GM18498 (cell line): ENCODE measurements at regions not wholly inside any gene's neighbourhood (a gene's known extent, or its start where the extent isn't known, plus 50 kb on each side); places are given as distances from the start of the nearest gene placed in this dataset.
"Not testable (repeated sequence)": the region's sequence is repeated elsewhere in the genome, so short reads cannot be mapped to it uniquely, and the experiment has no call there.

ENCODE experiments used
- ATAC-seq: cut with Tn5 transposase; IDR thresholded peaks from one replicate; pipeline ENCODE4 v1.9.1; 2021; ENCODE audit warnings: mild to moderate bottlenecking, moderate library complexity; ENCODE audit not compliant: unreplicated experiment

- no peak for ATAC-seq
These were observed 324.9 kb upstream of the SGCG start for GRCh38 chr13:22855926-22856325.

DNA sequence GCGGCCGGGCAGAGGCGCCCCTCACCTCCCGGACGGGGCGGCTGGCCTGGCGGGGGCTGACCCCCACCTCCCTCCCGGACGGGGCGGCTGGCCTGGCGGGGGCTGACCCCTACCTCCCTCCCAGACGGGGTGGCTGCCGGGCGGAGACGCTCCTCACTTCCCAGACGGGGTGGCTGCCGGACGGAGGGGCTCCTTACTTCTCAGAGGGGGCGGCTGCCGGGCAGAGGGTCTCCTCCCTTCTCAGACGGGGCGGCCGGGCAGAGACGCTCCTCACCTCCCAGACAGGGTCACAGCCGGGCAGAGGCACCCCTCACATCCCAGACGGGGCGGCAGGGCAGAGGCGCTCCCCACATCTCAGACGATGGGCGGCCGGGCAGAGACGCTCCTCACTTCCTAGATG lies 321.8 kb upstream of the SGCG start:
- not testable (repeated sequence) for ATAC-seq

DNA sequence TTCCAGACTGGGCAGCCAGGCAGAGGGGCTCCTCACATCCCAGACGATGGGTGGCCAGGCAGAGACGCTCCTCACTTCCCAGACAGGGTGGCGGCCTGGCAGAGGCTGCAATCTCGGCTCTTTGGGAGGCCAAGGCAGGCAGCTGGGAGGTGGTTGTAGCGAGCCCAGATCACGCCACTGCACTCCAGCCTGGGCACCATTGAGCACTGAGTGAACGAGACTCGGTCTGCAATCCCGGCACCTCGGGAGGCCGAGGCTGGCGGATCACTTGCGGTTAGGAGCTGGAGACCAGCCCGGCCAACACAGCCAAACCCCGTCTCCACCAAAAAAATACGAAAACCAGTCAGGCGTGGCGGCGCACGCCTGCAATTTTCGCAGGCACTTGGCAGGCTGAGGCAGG lies 321.4 kb upstream of the SGCG start:
- not testable (repeated sequence) for ATAC-seq

GRCh38 chr13:22861958-22862466 lies 318.8 kb upstream of the SGCG start:
- ATAC-seq, result no peak

DNA sequence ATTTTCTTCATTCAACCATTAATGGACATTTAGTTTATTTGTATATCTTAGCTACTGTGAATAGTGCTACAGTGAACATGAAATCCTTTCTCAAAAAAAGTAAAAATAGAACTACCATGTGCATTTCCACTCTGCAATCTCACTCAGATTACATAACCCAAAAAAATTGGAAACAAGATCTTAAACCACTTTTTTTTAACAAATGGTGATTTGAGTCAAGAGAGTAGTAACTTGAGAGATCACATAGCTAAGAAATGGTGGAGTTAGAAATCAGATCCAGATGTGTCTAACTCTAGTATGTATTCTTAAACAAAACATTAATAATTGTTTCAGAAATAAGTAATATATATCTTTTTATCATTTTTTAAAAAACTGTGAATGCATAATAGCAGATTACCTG lies 318.3 kb upstream of the SGCG start:
- ATAC-seq, result no peak

DNA sequence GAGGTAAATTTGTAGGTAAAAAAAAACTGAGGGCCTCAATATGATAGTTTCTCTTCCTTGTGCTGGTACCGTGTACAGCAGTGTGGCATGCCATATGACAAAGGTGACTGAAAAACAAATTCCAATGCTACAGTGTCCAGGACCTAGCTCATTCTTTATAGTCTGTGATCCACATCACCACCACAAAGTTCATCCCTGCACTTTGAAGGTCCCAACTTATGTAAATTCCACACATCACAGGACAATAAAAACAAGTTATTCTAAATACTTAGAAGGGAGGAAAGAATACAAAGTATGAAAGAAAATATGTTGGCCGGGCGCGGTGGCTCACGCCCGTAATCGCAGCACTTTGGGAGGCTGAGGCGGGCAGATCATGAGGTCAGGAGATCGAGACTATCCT lies 314.6 kb upstream of the SGCG start:
- ATAC-seq, result no peak

GRCh38 chr13:22871231-22871630 lies 309.5 kb upstream of the SGCG start:
- no peak for ATAC-seq

DNA sequence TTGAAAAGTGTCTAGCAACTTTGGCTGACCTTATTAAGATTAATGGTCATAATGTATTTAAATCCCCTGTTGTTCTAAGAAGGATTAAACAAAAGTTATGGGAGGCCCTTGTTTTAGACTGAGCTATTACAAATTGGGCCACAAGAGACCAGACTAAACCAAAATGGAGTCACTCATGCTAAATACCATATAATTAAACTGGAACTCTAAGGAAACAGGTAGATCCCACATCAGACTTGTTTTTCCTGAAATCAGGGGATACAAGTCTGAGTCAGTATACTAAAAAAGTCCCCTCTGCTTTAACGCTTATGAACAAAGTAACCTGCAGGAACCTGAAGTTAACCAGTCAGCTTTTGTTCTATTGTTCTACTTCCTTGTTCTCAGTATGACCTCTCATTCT lies 305.9 kb upstream of the SGCG start:
- ATAC-seq, result no peak

DNA sequence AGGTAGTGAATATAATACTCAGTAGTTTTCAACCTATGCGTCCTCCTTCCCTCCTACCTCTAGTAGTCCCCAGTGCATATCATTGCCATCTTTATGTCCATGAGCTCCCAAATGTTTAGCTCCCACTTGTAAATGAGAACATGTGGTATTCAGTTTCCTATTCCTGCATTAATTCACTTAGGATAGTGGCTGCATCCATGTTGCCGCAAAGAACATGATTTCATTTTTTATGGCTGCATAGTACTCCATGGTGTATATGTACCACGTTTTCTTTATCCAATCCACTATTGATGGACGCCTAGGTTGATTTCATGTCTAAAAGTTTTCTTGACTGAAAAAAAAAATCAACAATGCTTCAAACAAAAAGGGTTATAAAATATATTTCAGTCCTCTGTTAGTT lies 303.4 kb upstream of the SGCG start:
- no peak for ATAC-seq

DNA sequence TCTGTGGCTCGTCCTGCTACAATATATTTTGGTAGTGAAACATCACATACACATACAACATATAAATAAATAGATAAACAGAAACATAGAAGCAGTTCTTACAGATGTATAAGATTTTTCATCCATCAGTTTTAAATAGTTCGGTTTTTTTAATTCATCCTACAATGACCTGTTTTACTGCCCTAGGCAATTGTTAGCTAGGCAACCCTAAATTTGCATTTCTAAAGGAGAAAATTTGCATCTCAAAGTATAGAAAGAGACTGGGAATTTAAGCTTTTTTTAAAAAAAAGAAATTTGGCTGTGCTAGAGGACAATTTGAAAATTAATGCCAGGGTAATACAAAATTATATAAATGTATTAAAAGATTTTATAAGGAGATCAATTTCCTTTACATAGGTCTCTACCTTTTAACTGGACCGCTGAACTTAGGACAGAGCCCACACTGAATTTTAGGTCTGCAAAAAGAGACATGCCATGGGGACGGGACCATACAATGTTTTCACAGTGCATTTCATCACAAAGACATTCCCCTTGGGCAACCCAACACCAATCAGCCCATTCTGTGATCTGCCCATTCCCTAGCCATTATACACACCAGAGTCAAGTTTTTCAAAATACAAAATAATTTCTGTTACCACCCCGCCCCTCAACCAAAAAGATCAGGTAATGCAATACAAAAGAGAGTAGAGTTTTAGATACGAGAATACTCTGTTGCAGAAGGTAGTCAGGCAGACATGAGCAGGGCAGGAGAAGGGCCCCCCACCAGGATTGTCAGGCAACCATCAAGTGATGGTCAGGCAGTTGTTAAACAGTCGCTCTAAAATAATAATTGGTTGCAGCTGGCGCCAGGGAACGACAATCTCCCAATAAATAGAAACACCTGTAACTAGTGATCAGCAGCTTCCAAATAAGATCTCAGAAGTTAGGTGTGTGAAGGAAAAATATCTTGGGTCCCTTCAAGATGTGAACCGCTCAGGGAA lies 299.7 kb upstream of the SGCG start:
- no peak for ATAC-seq

- not testable (repeated sequence) for ATAC-seq
These were observed 298.8 kb upstream of the SGCG start for GRCh38 chr13:22881721-22882608.

- no peak for ATAC-seq
These were observed 297.4 kb upstream of the SGCG start for GRCh38 chr13:22883262-22883840.

DNA sequence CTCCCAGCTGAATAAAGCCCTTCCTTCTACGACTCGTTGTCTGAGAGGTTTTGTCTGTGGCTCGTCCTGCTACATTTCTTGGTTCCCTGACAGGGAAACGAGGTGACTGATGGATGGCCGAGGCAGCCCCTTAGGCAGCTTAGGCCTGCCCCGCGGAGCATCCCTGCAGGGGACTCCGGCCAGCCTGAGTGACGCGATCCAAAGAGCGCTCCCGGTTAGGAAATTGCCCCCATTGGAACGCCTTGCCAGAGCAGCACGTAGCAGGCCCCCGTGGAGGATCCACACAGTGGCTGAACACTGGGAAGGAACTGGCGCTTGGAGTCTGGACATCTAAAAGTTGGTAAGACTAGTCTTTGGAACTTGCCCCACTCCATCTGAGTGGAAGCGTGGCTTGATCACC lies 296.8 kb upstream of the SGCG start:
- ATAC-seq, result no peak

- not testable (repeated sequence) for ATAC-seq
These were observed 294.7 kb upstream of the SGCG start for GRCh38 chr13:22886061-22886460.

DNA sequence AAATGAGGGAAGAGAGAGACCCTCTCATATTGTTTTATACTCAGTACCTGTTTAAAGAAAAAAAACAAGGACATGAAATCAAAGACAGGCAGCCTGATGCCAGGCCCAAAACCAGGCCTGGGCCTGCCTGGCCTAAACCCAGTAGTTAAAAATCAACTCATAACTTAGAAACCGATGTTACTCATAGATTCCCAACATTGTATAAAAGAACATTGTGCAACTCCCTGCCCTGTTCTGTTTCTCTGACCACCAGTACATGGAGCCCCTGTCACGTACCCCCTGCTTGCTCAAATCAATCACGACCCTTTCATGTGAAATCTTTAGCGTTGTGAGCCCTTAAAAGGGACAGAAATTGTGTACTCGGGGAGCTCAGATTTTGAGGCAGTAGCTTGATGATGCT lies 291.4 kb upstream of the SGCG start:
- ATAC-seq, result not testable (repeated sequence)

DNA sequence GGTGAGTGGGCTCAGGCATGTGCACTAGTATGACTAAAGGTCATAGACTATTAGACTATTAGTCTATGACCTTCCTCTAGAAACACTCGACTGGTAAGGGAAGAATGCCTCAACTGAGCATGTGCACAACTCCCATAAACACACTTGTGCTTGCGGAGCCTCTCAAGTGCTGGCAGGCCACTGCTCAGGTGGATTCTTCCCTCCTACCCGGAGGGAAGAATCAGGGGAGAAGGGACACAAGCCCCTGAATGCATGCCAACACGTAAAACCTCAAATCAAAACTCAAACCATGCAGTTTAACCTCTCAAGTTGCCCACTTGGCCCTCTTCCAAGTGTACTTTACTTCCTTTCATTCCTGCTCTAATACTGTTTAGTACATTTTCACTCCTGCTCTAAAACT lies 287.6 kb upstream of the SGCG start:
- ATAC-seq, result no peak

- ATAC-seq, result no peak
These were observed 287.0 kb upstream of the SGCG start for GRCh38 chr13:22893777-22894176.

GRCh38 chr13:22897571-22898314 lies 283.0 kb upstream of the SGCG start:
- no peak for ATAC-seq

DNA sequence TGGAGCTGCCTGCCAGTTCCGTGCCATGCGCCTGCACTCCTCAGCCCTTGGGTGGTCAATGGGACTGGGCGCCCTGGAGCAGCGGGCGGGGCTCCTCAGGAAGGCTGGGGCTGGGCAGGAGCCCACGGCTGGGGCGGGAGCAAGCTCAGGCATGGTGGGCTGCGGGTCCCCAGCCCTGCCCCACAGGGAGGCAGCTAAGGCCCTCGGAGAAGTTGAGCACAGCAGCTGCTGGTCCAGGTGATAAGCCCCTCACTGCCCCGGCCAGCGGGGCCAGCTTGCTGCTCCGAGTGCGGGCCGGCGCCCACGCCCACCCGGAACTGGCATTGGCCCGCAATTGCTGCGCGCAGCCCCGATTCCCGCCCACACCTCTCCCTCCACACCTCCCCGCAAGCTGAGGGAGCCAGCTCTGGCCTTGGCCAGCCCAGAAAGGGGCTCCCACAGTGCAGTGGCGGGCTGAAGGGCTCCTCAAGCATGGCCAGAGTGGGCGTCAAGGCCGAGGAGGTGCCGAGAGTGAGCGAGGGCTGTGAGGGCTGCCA lies 280.3 kb upstream of the SGCG start:
- ATAC-seq, result not testable (repeated sequence)

GRCh38 chr13:22903301-22903700 lies 277.5 kb upstream of the SGCG start:
- no peak for ATAC-seq
